GM23338 (cell line): ENCODE measurements at regions not wholly inside any gene's neighbourhood (a gene's known extent, or its start where the extent isn't known, plus 50 kb on each side); places are given as distances from the start of the nearest gene placed in this dataset.

Experiments
- ATAC-seq: fragments of 200-7000 bp; cut with Tn5 transposase; 3 replicates; pipeline ENCODE4 v1.9.1; 2020
- DNase-seq: peaks from one replicate; pipeline ENCODE4 v3.0.0-alpha.2; 2015; ENCODE audit warnings: low spot score
- H2AFZ ChIP-seq: fragments of 200-600 bp; sonication (generic); 2 replicates; pipeline ENCODE4 v1.8.0; 2016; ENCODE audit warnings: antibody characterized with exemption, mild to moderate bottlenecking, moderate library complexity
- H3F3A ChIP-seq: fragments of 200-600 bp; sonication (generic); replicated peaks from 2 replicates; pipeline ENCODE4 v1.8.0; 2017; ENCODE audit warnings: antibody characterized with exemption, mixed run types, low read depth
- H3K27ac ChIP-seq: fragments of 200-600 bp; sonication (generic); 2 replicates; pipeline ENCODE4 v1.6.1; 2016; ENCODE audit warnings: low read depth
- H3K27me3 ChIP-seq: fragments of 200-600 bp; sonication (generic); 2 replicates; pipeline ENCODE4 v1.8.0; 2016; ENCODE audit warnings: mild to moderate bottlenecking, mixed run types, moderate library complexity; ENCODE audit not compliant: insufficient read depth
- H3K36me3 ChIP-seq: fragments of 200-600 bp; sonication (generic); 2 replicates; pipeline ENCODE4 v1.8.0; 2016; ENCODE audit warnings: mild to moderate bottlenecking; ENCODE audit not compliant: insufficient read depth
- H3K4me1 ChIP-seq: fragments of 200-600 bp; sonication (generic); 2 replicates; pipeline ENCODE4 v1.8.0; 2016; ENCODE audit warnings: mild to moderate bottlenecking, moderate library complexity; ENCODE audit not compliant: insufficient read depth
- H3K4me2 ChIP-seq: fragments of 200-600 bp; sonication (generic); 2 replicates; pipeline ENCODE4 v1.7.1; 2017; ENCODE audit warnings: mixed run types
- H3K4me3 ChIP-seq: fragments of 200-600 bp; sonication (generic); 2 replicates; pipeline ENCODE4 v1.6.1; 2016; ENCODE audit warnings: mixed run types
- H3K79me2 ChIP-seq: fragments of 200-600 bp; sonication (generic); replicated peaks from 2 replicates; pipeline ENCODE4 v1.8.0; 2017; ENCODE audit warnings: mild to moderate bottlenecking; ENCODE audit not compliant: insufficient read depth
- H3K9me2 ChIP-seq: fragments of 200-600 bp; sonication (generic); 2 replicates; pipeline ENCODE4 v1.8.0; 2017; ENCODE audit not compliant: insufficient read depth
- H4K20me1 ChIP-seq: fragments of 200-600 bp; sonication (generic); replicated peaks from 2 replicates; pipeline ENCODE4 v1.8.0; 2017; ENCODE audit warnings: mild to moderate bottlenecking; ENCODE audit not compliant: insufficient read depth
- H3K27ac Mint-ChIP-seq: 2 replicates; pipeline ENCODE4 v1.8.0; 2020; ENCODE audit warnings: inconsistent platforms, mild to moderate bottlenecking, moderate library complexity, mixed read lengths
- H3K27me3 Mint-ChIP-seq: 3 replicates; pipeline ENCODE4 v1.8.0; 2022; ENCODE audit warnings: low read depth, mild to moderate bottlenecking, moderate library complexity, mixed read lengths, inconsistent platforms; ENCODE audit not compliant: insufficient read depth, poor library complexity
- H3K36me3 Mint-ChIP-seq: 3 replicates; pipeline ENCODE4 v1.8.0; 2021; ENCODE audit warnings: low read depth, mild to moderate bottlenecking, inconsistent platforms, moderate library complexity, mixed read lengths
- H3K4me1 Mint-ChIP-seq: 3 replicates; pipeline ENCODE4 v1.8.0; 2020; ENCODE audit warnings: mild to moderate bottlenecking, inconsistent platforms, mixed read lengths
- H3K4me3 Mint-ChIP-seq: 3 replicates; pipeline ENCODE4 v1.8.0; 2021; ENCODE audit warnings: moderate library complexity, mild to moderate bottlenecking, inconsistent platforms, mixed read lengths
- H3K9me3 Mint-ChIP-seq: 3 replicates; pipeline ENCODE4 v1.8.0; 2020; ENCODE audit warnings: moderate library complexity, mild to moderate bottlenecking, inconsistent platforms, mixed read lengths
- CREB1 ChIP-seq: fragments of 250-450 bp; sonication (Bioruptor Pico); IDR thresholded peaks from 2 replicates; pipeline ENCODE4 v1.5.0; 2020; ENCODE audit warnings: low read depth, mild to moderate bottlenecking, moderate library complexity
- EZH2phosphoT487 ChIP-seq: fragments of 200-600 bp; sonication (generic); IDR thresholded peaks from one replicate; pipeline ENCODE4 v1.8.1; 2018; ENCODE audit warnings: antibody characterized with exemption; ENCODE audit not compliant: unreplicated experiment
- JUNB ChIP-seq: IDR thresholded peaks from one replicate; pipeline ENCODE4 v1.6.1; 2016; ENCODE audit warnings: antibody characterized with exemption; ENCODE audit not compliant: unreplicated experiment
- POLR2AphosphoS5 ChIP-seq: IDR thresholded peaks from 2 replicates; pipeline ENCODE4 v1.6.1; 2016; ENCODE audit warnings: antibody characterized with exemption, low read depth
- STAT1 ChIP-seq: IDR thresholded peaks from one replicate; pipeline ENCODE4 v1.6.1; 2016; ENCODE audit warnings: antibody characterized with exemption; ENCODE audit not compliant: unreplicated experiment
- ZNF331 ChIP-seq: fragments of 250-450 bp; sonication (Bioruptor Pico); IDR thresholded peaks from 2 replicates; pipeline ENCODE4 v1.5.0; 2020; ENCODE audit warnings: low read depth, mild to moderate bottlenecking, moderate library complexity
- TF ChIP-seq, protein P1 (sequence below): IDR thresholded peaks from 2 replicates; pipeline ENCODE4 v1.6.1; 2016; ENCODE audit warnings: antibody characterized with exemption
- TF ChIP-seq, protein P2 (sequence below): IDR thresholded peaks from one replicate; pipeline ENCODE4 v1.6.1; 2018; ENCODE audit warnings: antibody characterized with exemption; ENCODE audit not compliant: unreplicated experiment
- TF ChIP-seq, protein P3 (sequence below), 2 experiments: fragments of 200-600 bp in 1 of 2; sonication (generic) in 1 of 2; conservative IDR thresholded peaks; 2 replicates each; pipeline versions ENCODE4 v1.5.1 to v1.6.1; 2016 to 2017; ENCODE audit warnings: antibody characterized with exemption in 2 of 2, low read depth in 2 of 2, mild to moderate bottlenecking in 2 of 2, moderate library complexity in 1 of 2
- TF ChIP-seq, protein P4 (sequence below): fragments of 250-450 bp; sonication (Bioruptor Pico); IDR thresholded peaks from 2 replicates; pipeline ENCODE4 v1.5.0; 2020; ENCODE audit warnings: mild to moderate bottlenecking, moderate library complexity

DNA sequence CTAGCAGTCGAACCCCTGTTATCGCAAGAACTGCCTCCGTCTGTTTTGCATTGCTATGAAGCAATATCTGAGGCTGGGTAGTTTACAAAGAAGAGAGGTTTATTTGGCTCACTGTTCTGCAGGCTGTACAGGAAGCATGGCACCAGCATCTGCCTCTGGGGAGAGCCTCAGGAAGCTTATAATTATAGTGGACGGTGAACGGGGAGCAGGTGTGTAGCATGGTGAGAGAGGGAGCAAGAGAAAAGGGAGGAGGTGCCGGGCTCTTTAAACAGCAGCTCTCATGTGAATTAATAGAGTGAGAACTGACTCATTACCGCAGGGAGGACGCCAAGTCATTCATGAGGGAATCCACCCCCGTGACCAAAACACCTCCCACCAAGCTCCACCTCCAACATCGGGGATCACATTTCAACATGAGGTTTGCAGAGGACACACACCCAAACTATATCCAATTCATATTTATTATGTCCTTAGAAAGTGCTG, 172.6 kb upstream of the KCNG1 start (continued):
- TF ChIP-seq, protein P1, sequence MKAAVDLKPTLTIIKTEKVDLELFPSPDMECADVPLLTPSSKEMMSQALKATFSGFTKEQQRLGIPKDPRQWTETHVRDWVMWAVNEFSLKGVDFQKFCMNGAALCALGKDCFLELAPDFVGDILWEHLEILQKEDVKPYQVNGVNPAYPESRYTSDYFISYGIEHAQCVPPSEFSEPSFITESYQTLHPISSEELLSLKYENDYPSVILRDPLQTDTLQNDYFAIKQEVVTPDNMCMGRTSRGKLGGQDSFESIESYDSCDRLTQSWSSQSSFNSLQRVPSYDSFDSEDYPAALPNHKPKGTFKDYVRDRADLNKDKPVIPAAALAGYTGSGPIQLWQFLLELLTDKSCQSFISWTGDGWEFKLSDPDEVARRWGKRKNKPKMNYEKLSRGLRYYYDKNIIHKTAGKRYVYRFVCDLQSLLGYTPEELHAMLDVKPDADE, result no peak
- no peak for TF ChIP-seq CREB1 (CRISPR knock-in tag)
- no peak for TF ChIP-seq JUNB
- TF ChIP-seq, protein P2, sequence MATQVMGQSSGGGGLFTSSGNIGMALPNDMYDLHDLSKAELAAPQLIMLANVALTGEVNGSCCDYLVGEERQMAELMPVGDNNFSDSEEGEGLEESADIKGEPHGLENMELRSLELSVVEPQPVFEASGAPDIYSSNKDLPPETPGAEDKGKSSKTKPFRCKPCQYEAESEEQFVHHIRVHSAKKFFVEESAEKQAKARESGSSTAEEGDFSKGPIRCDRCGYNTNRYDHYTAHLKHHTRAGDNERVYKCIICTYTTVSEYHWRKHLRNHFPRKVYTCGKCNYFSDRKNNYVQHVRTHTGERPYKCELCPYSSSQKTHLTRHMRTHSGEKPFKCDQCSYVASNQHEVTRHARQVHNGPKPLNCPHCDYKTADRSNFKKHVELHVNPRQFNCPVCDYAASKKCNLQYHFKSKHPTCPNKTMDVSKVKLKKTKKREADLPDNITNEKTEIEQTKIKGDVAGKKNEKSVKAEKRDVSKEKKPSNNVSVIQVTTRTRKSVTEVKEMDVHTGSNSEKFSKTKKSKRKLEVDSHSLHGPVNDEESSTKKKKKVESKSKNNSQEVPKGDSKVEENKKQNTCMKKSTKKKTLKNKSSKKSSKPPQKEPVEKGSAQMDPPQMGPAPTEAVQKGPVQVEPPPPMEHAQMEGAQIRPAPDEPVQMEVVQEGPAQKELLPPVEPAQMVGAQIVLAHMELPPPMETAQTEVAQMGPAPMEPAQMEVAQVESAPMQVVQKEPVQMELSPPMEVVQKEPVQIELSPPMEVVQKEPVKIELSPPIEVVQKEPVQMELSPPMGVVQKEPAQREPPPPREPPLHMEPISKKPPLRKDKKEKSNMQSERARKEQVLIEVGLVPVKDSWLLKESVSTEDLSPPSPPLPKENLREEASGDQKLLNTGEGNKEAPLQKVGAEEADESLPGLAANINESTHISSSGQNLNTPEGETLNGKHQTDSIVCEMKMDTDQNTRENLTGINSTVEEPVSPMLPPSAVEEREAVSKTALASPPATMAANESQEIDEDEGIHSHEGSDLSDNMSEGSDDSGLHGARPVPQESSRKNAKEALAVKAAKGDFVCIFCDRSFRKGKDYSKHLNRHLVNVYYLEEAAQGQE, result no peak
- no peak for TF ChIP-seq STAT1
- TF ChIP-seq ZNF331 (CRISPR knock-in tag), result no peak

DNA sequence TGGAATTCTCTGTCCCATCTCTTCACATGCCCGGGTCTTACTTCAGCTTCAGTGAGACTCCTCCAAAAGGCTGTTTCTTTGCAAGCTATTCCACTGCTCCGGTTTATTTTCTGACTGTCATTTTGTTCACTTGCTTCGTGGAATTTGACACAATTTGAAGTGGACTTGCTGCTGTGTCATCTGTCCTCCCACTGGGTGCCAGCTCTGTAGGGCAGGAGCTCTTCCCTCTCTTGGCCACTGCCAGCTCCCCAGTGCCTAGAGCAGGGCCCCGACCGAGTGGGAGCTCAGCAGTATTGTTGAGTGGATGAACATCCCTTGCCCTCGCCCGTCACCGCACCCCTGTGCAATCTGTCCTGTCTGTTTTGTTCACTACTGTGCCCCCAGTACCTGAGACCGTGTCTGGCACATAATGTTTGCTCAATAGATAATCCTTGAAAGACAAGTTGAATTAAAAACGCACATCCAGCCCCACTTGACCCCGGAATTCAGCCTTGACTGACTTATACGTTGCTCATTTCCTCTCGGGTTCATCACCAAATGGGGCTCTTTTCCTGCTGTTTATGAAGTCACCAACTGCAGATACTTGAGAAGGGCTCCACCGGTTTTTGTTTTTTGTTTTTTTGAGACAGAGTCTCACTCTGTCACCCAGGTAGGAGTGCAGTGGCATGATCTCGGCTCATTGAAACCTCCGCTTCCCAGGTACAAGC, 170.3 kb upstream of the KCNG1 start:
- ATAC-seq, result no peak
- TF ChIP-seq POLR2AphosphoS5, result no peak
- no peak for TF ChIP-seq EZH2phosphoT487
- TF ChIP-seq, protein P3, sequence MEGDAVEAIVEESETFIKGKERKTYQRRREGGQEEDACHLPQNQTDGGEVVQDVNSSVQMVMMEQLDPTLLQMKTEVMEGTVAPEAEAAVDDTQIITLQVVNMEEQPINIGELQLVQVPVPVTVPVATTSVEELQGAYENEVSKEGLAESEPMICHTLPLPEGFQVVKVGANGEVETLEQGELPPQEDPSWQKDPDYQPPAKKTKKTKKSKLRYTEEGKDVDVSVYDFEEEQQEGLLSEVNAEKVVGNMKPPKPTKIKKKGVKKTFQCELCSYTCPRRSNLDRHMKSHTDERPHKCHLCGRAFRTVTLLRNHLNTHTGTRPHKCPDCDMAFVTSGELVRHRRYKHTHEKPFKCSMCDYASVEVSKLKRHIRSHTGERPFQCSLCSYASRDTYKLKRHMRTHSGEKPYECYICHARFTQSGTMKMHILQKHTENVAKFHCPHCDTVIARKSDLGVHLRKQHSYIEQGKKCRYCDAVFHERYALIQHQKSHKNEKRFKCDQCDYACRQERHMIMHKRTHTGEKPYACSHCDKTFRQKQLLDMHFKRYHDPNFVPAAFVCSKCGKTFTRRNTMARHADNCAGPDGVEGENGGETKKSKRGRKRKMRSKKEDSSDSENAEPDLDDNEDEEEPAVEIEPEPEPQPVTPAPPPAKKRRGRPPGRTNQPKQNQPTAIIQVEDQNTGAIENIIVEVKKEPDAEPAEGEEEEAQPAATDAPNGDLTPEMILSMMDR (conservative IDR thresholded peaks at IDR 0.05; ENCODE audit: low read depth in 2 of 2), result no peak
- TF ChIP-seq, protein P4, sequence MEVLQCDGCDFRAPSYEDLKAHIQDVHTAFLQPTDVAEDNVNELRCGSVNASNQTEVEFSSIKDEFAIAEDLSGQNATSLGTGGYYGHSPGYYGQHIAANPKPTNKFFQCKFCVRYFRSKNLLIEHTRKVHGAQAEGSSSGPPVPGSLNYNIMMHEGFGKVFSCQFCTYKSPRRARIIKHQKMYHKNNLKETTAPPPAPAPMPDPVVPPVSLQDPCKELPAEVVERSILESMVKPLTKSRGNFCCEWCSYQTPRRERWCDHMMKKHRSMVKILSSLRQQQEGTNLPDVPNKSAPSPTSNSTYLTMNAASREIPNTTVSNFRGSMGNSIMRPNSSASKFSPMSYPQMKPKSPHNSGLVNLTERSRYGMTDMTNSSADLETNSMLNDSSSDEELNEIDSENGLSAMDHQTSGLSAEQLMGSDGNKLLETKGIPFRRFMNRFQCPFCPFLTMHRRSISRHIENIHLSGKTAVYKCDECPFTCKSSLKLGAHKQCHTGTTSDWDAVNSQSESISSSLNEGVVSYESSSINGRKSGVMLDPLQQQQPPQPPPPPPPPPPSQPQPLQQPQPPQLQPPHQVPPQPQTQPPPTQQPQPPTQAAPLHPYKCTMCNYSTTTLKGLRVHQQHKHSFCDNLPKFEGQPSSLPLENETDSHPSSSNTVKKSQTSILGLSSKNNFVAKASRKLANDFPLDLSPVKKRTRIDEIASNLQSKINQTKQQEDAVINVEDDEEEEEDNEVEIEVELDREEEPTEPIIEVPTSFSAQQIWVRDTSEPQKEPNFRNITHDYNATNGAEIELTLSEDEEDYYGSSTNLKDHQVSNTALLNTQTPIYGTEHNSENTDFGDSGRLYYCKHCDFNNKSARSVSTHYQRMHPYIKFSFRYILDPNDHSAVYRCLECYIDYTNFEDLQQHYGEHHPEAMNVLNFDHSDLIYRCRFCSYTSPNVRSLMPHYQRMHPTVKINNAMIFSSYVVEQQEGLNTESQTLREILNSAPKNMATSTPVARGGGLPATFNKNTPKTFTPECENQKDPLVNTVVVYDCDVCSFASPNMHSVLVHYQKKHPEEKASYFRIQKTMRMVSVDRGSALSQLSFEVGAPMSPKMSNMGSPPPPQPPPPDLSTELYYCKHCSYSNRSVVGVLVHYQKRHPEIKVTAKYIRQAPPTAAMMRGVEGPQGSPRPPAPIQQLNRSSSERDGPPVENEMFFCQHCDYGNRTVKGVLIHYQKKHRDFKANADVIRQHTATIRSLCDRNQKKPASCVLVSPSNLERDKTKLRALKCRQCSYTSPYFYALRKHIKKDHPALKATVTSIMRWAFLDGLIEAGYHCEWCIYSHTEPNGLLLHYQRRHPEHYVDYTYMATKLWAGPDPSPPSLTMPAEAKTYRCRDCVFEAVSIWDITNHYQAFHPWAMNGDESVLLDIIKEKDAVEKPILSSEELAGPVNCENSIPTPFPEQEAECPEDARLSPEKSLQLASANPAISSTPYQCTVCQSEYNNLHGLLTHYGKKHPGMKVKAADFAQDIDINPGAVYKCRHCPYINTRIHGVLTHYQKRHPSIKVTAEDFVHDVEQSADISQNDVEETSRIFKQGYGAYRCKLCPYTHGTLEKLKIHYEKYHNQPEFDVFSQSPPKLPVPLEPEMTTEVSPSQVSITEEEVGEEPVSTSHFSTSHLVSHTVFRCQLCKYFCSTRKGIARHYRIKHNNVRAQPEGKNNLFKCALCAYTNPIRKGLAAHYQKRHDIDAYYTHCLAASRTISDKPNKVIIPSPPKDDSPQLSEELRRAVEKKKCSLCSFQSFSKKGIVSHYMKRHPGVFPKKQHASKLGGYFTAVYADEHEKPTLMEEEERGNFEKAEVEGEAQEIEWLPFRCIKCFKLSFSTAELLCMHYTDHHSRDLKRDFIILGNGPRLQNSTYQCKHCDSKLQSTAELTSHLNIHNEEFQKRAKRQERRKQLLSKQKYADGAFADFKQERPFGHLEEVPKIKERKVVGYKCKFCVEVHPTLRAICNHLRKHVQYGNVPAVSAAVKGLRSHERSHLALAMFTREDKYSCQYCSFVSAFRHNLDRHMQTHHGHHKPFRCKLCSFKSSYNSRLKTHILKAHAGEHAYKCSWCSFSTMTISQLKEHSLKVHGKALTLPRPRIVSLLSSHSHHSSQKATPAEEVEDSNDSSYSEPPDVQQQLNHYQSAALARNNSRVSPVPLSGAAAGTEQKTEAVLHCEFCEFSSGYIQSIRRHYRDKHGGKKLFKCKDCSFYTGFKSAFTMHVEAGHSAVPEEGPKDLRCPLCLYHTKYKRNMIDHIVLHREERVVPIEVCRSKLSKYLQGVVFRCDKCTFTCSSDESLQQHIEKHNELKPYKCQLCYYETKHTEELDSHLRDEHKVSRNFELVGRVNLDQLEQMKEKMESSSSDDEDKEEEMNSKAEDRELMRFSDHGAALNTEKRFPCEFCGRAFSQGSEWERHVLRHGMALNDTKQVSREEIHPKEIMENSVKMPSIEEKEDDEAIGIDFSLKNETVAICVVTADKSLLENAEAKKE (CRISPR knock-in tag), result no peak
- TF ChIP-seq CREB1 (CRISPR knock-in tag), result no peak
- no peak for TF ChIP-seq ZNF331 (CRISPR knock-in tag)
- TF ChIP-seq, protein P1, result no peak

More for the DNA sequence above, 170.3 kb upstream of the KCNG1 start:
- no peaks in the 10 kb centered on the region for H3K27me3 ChIP-seq
- no peaks in the 10 kb centered on the region for H4K20me1 ChIP-seq
- Mint-ChIP-seq H3K27me3 (no peaks in the 10 kb centered on the region), H3K9me3 (peaks cover 3% of the 10 kb centered on the region; the same call in 1 of the 3 replicates), H3K27ac (no peak overlapping the region), H3K4me1 (0 out of 3 replicates have a peak, but pooled peaks cover 3% of the 10 kb centered on the region), H3K4me3 (no peak overlapping the region), H3K36me3 (no peaks in the 10 kb centered on the region)
- H3F3A ChIP-seq, result no peaks in the 10 kb centered on the region
- no peaks in the 10 kb centered on the region for H3K9me2 ChIP-seq
- no peak overlapping the region for H2AFZ ChIP-seq
- H3K4me2 ChIP-seq, result no peak overlapping the region
- DNase-seq, result no peak
- no peaks in the 10 kb centered on the region for H3K79me2 ChIP-seq
- H3K4me1 ChIP-seq, result no peaks in the 10 kb centered on the region
- no peak overlapping the region for H3K27ac ChIP-seq
- H3K36me3 ChIP-seq, result no peaks in the 10 kb centered on the region
- no peak overlapping the region for H3K4me3 ChIP-seq
